HCT116 (cell line): ENCODE measurements at regions not wholly inside any gene's neighbourhood (a gene's known extent, or its start where the extent isn't known, plus 50 kb on each side); places are given as distances from the start of the nearest gene placed in this dataset.

ENCODE experiments used
- ATAC-seq: fragments of 200-7000 bp; cut with Tn5 transposase; 2 replicates; pipeline ENCODE4 v1.9.1; 2020; ENCODE audit warnings: mild to moderate bottlenecking, moderate library complexity
- BruUV-seq: library from RNA; stranded (reverse); fragments of 400-500 nt; replicated peaks from 2 replicates; lab custom pipeline; 2021; lab: Mats Ljungman, UMichigan
- CTCF ChIA-PET: fragments of 300-600 bp; sonication (Branson Sonifier 250); formaldehyde crosslinking; loops from one replicate; lab custom pipeline; 2021; ENCODE audit warnings: antibody characterized with exemption; lab: Charles Lee
- POLR2A ChIA-PET: fragments of 300-600, 350-600 bp; sonication (Branson Sonifier 250); formaldehyde crosslinking; loops from one replicate; lab custom pipeline; 2021; ENCODE audit warnings: antibody characterized with exemption; lab: Charles Lee
- RAD21 ChIA-PET, 2 experiments: fragments of 300-600 bp; sonication (Branson Sonifier 250); formaldehyde crosslinking; loops; one replicate each; lab custom pipeline; 2023; ENCODE audit warnings: low total read pairs in 2 of 2; ENCODE audit not compliant: uncharacterized antibody in 2 of 2, unreplicated experiment in 2 of 2, low non-redundant PET in 1 of 2; lab: Charles Lee
- DNase-seq: peaks from one replicate; pipeline ENCODE4 v3.0.0-alpha.2; 2010; ENCODE audit warnings: low read depth, low spot score
- H2AFZ ChIP-seq: fragments of 200-600 bp; shearing (Covaris generic), sonication (generic); 2 replicates; pipeline ENCODE4 v1.6.1; 2017; ENCODE audit warnings: low read depth, mixed run types, mixed read lengths, antibody characterized with exemption, low read length; ENCODE audit not compliant: poor library complexity, severe bottlenecking
- H3K27ac ChIP-seq: 2 replicates; pipeline ENCODE4 v1.5.1; 2012; ENCODE audit warnings: low read depth, low read length
- H3K27me3 ChIP-seq: fragments of 200-600 bp; sonication (generic); 2 replicates; pipeline ENCODE4 v1.6.1; 2016; ENCODE audit warnings: mixed run types, low read length, mixed read lengths; ENCODE audit not compliant: insufficient read depth
- H3K36me3 ChIP-seq, 2 experiments: fragments of 200-500 bp in 1 of 2; fragments of 200-600 bp in 1 of 2; sonication (Bioruptor generic) in 1 of 2; sonication (generic) in 1 of 2; 2 replicates each; pipeline versions ENCODE4 v1.5.1 to v1.6.1; 2014 to 2016; ENCODE audit warnings: low read length in 2 of 2, inconsistent platforms in 1 of 2, mixed read lengths in 1 of 2, mixed run types in 1 of 2; ENCODE audit not compliant: insufficient read depth in 2 of 2, control insufficient read depth in 1 of 2
- H3K4me1 ChIP-seq, 2 experiments: fragments of 200-600 bp in 1 of 2; sonication (generic) in 1 of 2; 2 replicates each; pipeline versions ENCODE4 v1.5.1 to v1.6.1; 2012 to 2017; ENCODE audit warnings: low read length in 2 of 2, inconsistent platforms in 1 of 2, mild to moderate bottlenecking in 1 of 2, mixed read lengths in 1 of 2, mixed run types in 1 of 2, moderate library complexity in 1 of 2; ENCODE audit not compliant: insufficient read depth in 2 of 2, control insufficient read depth in 1 of 2
- H3K4me2 ChIP-seq: fragments of 200-600 bp; sonication (generic); 2 replicates; pipeline ENCODE4 v1.6.1; 2017; ENCODE audit warnings: mixed run types, low read length, mixed read lengths
- H3K4me3 ChIP-seq, 2 experiments: fragments of 200-600 bp in 1 of 2; sonication (generic) in 1 of 2; replicated peaks in 1 of 2; 2 replicates each; pipeline ENCODE4 v1.5.1; 2011 to 2016; ENCODE audit warnings: low read length in 2 of 2, control low read depth in 1 of 2, low read depth in 1 of 2, mild to moderate bottlenecking in 1 of 2, mixed read lengths in 1 of 2, mixed run types in 1 of 2
- H3K79me2 ChIP-seq: fragments of 200-600 bp; sonication (generic); 2 replicates; pipeline ENCODE4 v1.6.1; 2017; ENCODE audit warnings: mild to moderate bottlenecking, mixed run types, low read length, moderate library complexity, mixed read lengths; ENCODE audit not compliant: insufficient read depth
- H3K9ac ChIP-seq: fragments of 200-600 bp; sonication (generic); 2 replicates; pipeline ENCODE4 v1.6.1; 2016; ENCODE audit warnings: low read length, mixed read lengths
- H3K9me2 ChIP-seq: fragments of 200-600 bp; sonication (generic), shearing (Covaris generic); 2 replicates; pipeline ENCODE4 v1.6.1; 2017; ENCODE audit warnings: mixed run types, mild to moderate bottlenecking, moderate library complexity; ENCODE audit not compliant: insufficient read depth
- H3K9me3 ChIP-seq, 2 experiments: fragments of 200-500 bp in 1 of 2; fragments of 200-600 bp in 1 of 2; sonication (Bioruptor generic) in 1 of 2; sonication (generic) in 1 of 2; 2 replicates each; pipeline ENCODE4 v1.6.1; 2014 to 2017; ENCODE audit warnings: low read length in 2 of 2, mixed read lengths in 2 of 2, inconsistent platforms in 1 of 2, low read depth in 1 of 2, mild to moderate bottlenecking in 1 of 2, mixed run types in 1 of 2, moderate library complexity in 1 of 2; ENCODE audit not compliant: control insufficient read depth in 1 of 2, insufficient read depth in 1 of 2
- H4K20me1 ChIP-seq: fragments of 200-600 bp; sonication (generic), shearing (Covaris generic); 2 replicates; pipeline ENCODE4 v1.6.1; 2017; ENCODE audit warnings: mixed run types, mild to moderate bottlenecking, moderate library complexity; ENCODE audit not compliant: insufficient read depth
- CBX3 ChIP-seq: IDR thresholded peaks from 2 replicates; pipeline ENCODE4 v1.6.1; 2012; ENCODE audit warnings: low read depth
- CEBPB ChIP-seq: IDR thresholded peaks from 2 replicates; pipeline ENCODE4 v1.6.1; 2012; ENCODE audit warnings: low read depth
- CTCF ChIP-seq, 3 experiments: fragments of 200-600 bp in 1 of 3; sonication (generic) in 1 of 3; IDR thresholded peaks in 2 of 3; conservative IDR thresholded peaks in 1 of 3; 2 replicates each; pipeline ENCODE4 v1.5.1; 2012 to 2017; ENCODE audit warnings: low read depth in 2 of 3, low read length in 2 of 3, antibody characterized with exemption in 1 of 3, borderline replicate concordance in 1 of 3, control low read depth in 1 of 3, mild to moderate bottlenecking in 1 of 3, mixed read lengths in 1 of 3, mixed run types in 1 of 3, moderate library complexity in 1 of 3; ENCODE audit not compliant: insufficient read depth in 1 of 3
- ELF1 ChIP-seq: IDR thresholded peaks from 2 replicates; pipeline ENCODE4 v1.6.1; 2012; ENCODE audit warnings: low read depth, borderline replicate concordance
- EZH2 ChIP-seq: fragments of 200-600 bp; sonication (generic); IDR thresholded peaks from 2 replicates; pipeline ENCODE4 v1.6.1; 2017; ENCODE audit warnings: antibody characterized with exemption, mixed run types
- EZH2phosphoT487 ChIP-seq: fragments of 200-600 bp; IDR thresholded peaks from 2 replicates; pipeline ENCODE4 v1.6.1; 2018; ENCODE audit warnings: antibody characterized with exemption, borderline replicate concordance
- FOSL1 ChIP-seq: IDR thresholded peaks from 2 replicates; pipeline ENCODE4 v1.6.1; 2012; ENCODE audit warnings: low read depth
- POLR2A ChIP-seq: IDR thresholded peaks from 2 replicates; pipeline ENCODE4 v1.7.0; 2011; ENCODE audit warnings: borderline replicate concordance; ENCODE audit not compliant: insufficient read depth, insufficient read length; ENCODE audit errors: extremely low read depth
- POLR2AphosphoS5 ChIP-seq: IDR thresholded peaks from 2 replicates; pipeline ENCODE4 v1.6.1; 2011; ENCODE audit warnings: mild to moderate bottlenecking, low read depth, low read length, moderate library complexity
- RAD21 ChIP-seq: IDR thresholded peaks from 2 replicates; pipeline ENCODE4 v1.6.1; 2012; ENCODE audit warnings: low read depth, mild to moderate bottlenecking
- REST ChIP-seq: IDR thresholded peaks from 2 replicates; pipeline ENCODE4 v1.6.1; 2012; ENCODE audit warnings: low read depth
- SIN3A ChIP-seq: IDR thresholded peaks from 2 replicates; pipeline ENCODE4 v1.6.1; 2012; ENCODE audit warnings: low read depth
- ZFX ChIP-seq: fragments of 450-650 bp; IDR thresholded peaks from 2 replicates; pipeline ENCODE4 v1.6.1; 2017
- ZNF274 ChIP-seq: fragments of 200-500 bp; sonication (Bioruptor generic); IDR thresholded peaks from 2 replicates; pipeline ENCODE4 v1.6.1; 2014; ENCODE audit warnings: mild to moderate bottlenecking, low read depth, low read length, inconsistent platforms
- intact Hi-C: fragments of 100-400 bp; cut with micrococcal nuclease; formaldehyde crosslinking; loops from 2 replicates; pipeline ENCODE4 v1.10.0; 2022

GRCh38 chr13:47594833-47595232 lies 406.2 kb downstream of the SUCLA2 start:
- Histone ChIP-seq H3K9ac (no peak overlapping the region), H3K36me3 (no peaks in the 10 kb centered on the region), H3K27ac (no peak overlapping the region), H3K27me3 (peaks cover 3% of the 10 kb centered on the region; the same call in 1 of the 2 replicates), H3K9me3 (peaks cover 0 to 4% of the 10 kb centered on the region in 2 experiments; a peak in 1 of 4 replicates), H3K9me2 (no peaks in the 10 kb centered on the region), H3K79me2 (no peaks in the 10 kb centered on the region), H3K4me2 (no peak overlapping the region), H2AFZ (no peak overlapping the region), H3K4me1 (no peaks in the 10 kb centered on the region), H3K4me3 (no peak overlapping the region), H4K20me1 (no peaks in the 10 kb centered on the region)
- DNase-seq (no peak), ATAC-seq (peak; percentile 49)
- BruUV-seq, result no TSS peak
- TF ChIP-seq FOSL1, result no peak
- TF ChIP-seq ELF1, result no peak
- TF ChIP-seq CTCF (IDR thresholded peaks at IDR 0.05 in 2 of 3, conservative IDR thresholded peaks at IDR 0.05 in 1 of 3; ENCODE audit: borderline replicate concordance in 1 of 3, insufficient read depth in 1 of 3, low read depth in 2 of 3, low read length in 2 of 3), result peak in 1 of 3 experiments; percentile 19; a peak in 1 of 6 replicates
- intact Hi-C loops, result loop anchor here (5.0 to 10.0 kb wide), 2 partner anchors 623 to 700 kb away; partner anchors contain the start of gene HTR2A
- POLR2A ChIA-PET, result no interaction called here
- RAD21 ChIA-PET, result no interaction called here
- CTCF ChIA-PET, result no interaction called here

- POLR2A ChIA-PET, result no interaction called here
- DNase-seq (no peak), ATAC-seq (no peak)
- H3K4me2 ChIP-seq, result no peak overlapping the region
- CTCF ChIA-PET, result no interaction called here
- no peak overlapping the region for H2AFZ ChIP-seq
- intact Hi-C loops, result loop anchor here (10.0 kb wide), 1 partner anchor 697 kb away; the partner anchor contains the start of gene HTR2A
- H3K79me2 ChIP-seq, result no peaks in the 10 kb centered on the region
- no peaks in the 10 kb centered on the region for H3K36me3 ChIP-seq
- no peak overlapping the region for H3K4me3 ChIP-seq
- H3K9ac ChIP-seq, result no peak overlapping the region
- no peak overlapping the region for H3K27ac ChIP-seq
- no peaks in the 10 kb centered on the region for H4K20me1 ChIP-seq
- H3K9me2 ChIP-seq, result no peaks in the 10 kb centered on the region
- H3K9me3 ChIP-seq, result peaks cover 0 to 4% of the 10 kb centered on the region in 2 experiments; a peak in 1 of 4 replicates
- no TSS peak for BruUV-seq
- H3K27me3 ChIP-seq, result no peaks in the 10 kb centered on the region
- RAD21 ChIA-PET, result no interaction called here
- H3K4me1 ChIP-seq, result no peaks in the 10 kb centered on the region
- no peak for TF ChIP-seq POLR2A
- no peak for TF ChIP-seq ZFX
- no peak for TF ChIP-seq EZH2phosphoT487
- no peak for TF ChIP-seq ZNF274
- no peak for TF ChIP-seq POLR2AphosphoS5
- no peak for TF ChIP-seq EZH2
- no peak for TF ChIP-seq REST
- no peak for TF ChIP-seq RAD21
- no peak for TF ChIP-seq SIN3A
- TF ChIP-seq CBX3, result no peak
- no peak for TF ChIP-seq CEBPB
Observed at GRCh38 chr13:47592256-47592655, 408.8 kb downstream of the SUCLA2 start.
